ENCODE measurements at regions not wholly inside any gene's neighbourhood (a gene's known extent, or its start where the extent isn't known, plus 50 kb on each side); places are given as distances from the start of the nearest gene placed in this dataset.

GRCh38 chr9:104980039-104980654 lies 52.2 kb upstream of the ABCA1 start:
- no peak for ATAC-seq (ENCODE audit: low FRiP score)
- DNase-seq (ENCODE audit: low spot score): no peak
- TF ChIP-seq, protein P1, sequence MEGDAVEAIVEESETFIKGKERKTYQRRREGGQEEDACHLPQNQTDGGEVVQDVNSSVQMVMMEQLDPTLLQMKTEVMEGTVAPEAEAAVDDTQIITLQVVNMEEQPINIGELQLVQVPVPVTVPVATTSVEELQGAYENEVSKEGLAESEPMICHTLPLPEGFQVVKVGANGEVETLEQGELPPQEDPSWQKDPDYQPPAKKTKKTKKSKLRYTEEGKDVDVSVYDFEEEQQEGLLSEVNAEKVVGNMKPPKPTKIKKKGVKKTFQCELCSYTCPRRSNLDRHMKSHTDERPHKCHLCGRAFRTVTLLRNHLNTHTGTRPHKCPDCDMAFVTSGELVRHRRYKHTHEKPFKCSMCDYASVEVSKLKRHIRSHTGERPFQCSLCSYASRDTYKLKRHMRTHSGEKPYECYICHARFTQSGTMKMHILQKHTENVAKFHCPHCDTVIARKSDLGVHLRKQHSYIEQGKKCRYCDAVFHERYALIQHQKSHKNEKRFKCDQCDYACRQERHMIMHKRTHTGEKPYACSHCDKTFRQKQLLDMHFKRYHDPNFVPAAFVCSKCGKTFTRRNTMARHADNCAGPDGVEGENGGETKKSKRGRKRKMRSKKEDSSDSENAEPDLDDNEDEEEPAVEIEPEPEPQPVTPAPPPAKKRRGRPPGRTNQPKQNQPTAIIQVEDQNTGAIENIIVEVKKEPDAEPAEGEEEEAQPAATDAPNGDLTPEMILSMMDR (IDR thresholded peaks at IDR 0.05): no peak

DNA sequence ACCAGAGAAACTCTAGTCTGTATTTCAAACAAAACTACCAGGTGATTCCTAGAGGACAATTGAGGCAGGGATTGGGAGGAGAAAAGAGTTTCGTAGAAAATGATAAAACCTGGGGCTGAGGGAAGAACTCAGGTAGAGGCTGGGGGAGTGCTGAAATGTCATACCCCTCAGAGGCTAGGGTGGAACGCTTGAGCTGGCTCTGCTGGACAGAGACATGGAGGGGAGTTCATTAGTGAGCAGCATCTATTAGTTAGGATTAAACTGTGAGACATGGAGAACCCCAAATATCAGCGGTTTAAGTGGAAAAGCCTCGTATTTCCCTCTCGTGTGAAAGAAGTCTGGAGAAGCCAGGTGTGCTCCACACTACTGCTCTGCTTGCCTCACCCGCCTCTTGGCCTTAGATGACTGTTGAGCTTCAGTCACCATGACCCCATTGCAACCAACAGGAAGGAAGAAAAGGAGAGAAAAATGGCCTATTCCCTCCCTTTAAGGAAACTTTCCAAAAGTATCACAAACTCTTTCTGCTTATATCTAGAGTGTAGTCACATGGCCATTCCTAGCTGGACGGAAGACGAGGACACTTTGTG lies 53.7 kb upstream of the ABCA1 start:
- DNase-seq (ENCODE audit: low spot score) (no peak), ATAC-seq (ENCODE audit: low FRiP score) (no peak)
- TF ChIP-seq, protein P1 (IDR thresholded peaks at IDR 0.05): no peak

GRCh38 chr9:104982543-104982942 lies 54.6 kb upstream of the ABCA1 start:
- ATAC-seq (ENCODE audit: low FRiP score) (no peak), DNase-seq (ENCODE audit: low spot score) (no peak)
- TF ChIP-seq, protein P1 (IDR thresholded peaks at IDR 0.05): no peak

DNA sequence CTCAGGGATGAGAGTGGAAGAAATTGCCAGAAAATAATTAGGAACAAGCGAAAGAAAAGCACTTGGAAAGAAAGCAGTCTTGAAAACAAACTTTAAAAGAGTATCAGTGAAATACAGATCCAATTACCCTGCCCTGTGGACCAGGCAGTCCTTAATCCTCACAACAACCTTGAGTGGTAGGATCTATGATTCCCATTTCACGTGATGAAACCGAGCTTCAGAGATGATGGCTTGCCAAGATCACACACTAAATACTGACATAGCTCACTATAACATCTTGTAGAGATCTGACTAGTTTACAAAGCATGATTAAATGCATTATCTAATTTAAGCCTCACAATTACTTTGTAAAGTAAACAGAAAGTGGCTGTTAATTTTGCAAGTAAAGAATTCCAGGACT lies 55.5 kb upstream of the ABCA1 start:
- TF ChIP-seq, protein P1 (IDR thresholded peaks at IDR 0.05): no peak
- DNase-seq (ENCODE audit: low spot score): no peak
- no peak for ATAC-seq (ENCODE audit: low FRiP score)

DNA sequence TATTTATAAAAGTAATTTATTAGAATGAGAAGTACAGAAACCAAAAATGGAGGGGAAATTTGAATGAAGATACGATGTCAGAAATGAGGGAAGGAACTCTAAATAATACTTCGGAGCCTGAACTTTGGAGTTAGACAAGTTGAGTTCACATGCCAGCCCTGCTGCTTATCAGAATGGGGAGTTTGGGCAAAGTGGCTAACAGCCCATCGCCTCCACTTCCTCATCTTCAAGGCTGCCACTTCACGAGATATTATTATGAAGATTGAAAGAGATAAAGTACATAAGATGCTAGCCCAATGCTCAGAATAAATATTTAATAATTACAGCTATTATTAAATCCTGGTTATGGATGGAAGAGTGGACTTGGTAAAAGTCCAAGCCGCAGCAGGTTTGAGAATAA lies 56.2 kb upstream of the ABCA1 start:
- TF ChIP-seq, protein P1 (IDR thresholded peaks at IDR 0.05): no peak
- ATAC-seq (ENCODE audit: low FRiP score): no peak
- DNase-seq (ENCODE audit: low spot score): no peak

GRCh38 chr9:104984542-104984941 lies 56.6 kb upstream of the ABCA1 start:
- ATAC-seq (ENCODE audit: low FRiP score): no peak

More at GRCh38 chr9:104984542-104984941, 56.6 kb upstream of the ABCA1 start:
- DNase-seq (ENCODE audit: low spot score): no peak
- TF ChIP-seq, protein P1 (IDR thresholded peaks at IDR 0.05): no peak
